Pancreas (tissue), 10 donors: ENCODE measurements at regions not wholly inside any gene's neighbourhood (a gene's known extent, or its start where the extent isn't known, plus 50 kb on each side); places are given as distances from the start of the nearest gene placed in this dataset.

Experiments used
- ATAC-seq, 4 donors: fragments of 200-7000 bp; cut with Tn5 transposase; one replicate each; pipeline versions ENCODE4 v1.8.0 to v1.9.1; 2020; ENCODE audit warnings: mild to moderate bottlenecking in 4 of 4, moderate library complexity in 4 of 4
- DNase-seq, 6 donors: peaks; one replicate each; pipeline ENCODE4 v3.0.0-alpha.2; 2020
- FAIRE-seq: peaks from 2 replicates; lab custom pipeline; 2012; peaks lifted over from hg19 to GRCh38; lab: Jason Lieb, UNC
- H3K27ac ChIP-seq, 4 donors: fragments of 200-600 bp; sonication (generic); 1 replicate in 3 of 4; 2 replicates in 1 of 4; pipeline versions ENCODE4 v1.5.0 to v1.8.0; 2020
- H3K27me3 ChIP-seq, 4 donors: fragments of 200-600 bp; one replicate each; pipeline ENCODE4 v1.8.0; 2021
- H3K36me3 ChIP-seq, 3 donors: fragments of 200-600 bp; sonication (generic) in 1 of 3; one replicate each; pipeline versions ENCODE4 v1.5.0 to v1.8.0; 2020 to 2021
- H3K4me1 ChIP-seq, 3 donors: fragments of 200-600 bp; one replicate each; pipeline ENCODE4 v1.8.0; 2021
- H3K4me3 ChIP-seq, 4 donors: fragments of 200-600 bp; sonication (generic) in 2 of 4; one replicate each; pipeline versions ENCODE4 v1.5.0 to v1.8.0; 2020 to 2021
- H3K9me3 ChIP-seq, 4 donors: fragments of 200-600 bp; one replicate each; pipeline ENCODE4 v1.8.0; 2021
- CTCF ChIP-seq, 4 donors: fragments of 200-600 bp; sonication (generic) in 3 of 4; IDR thresholded peaks; one replicate each; pipeline versions ENCODE4 v1.5.0 to v1.8.0; 2021; ENCODE audit warnings: antibody characterized with exemption in 4 of 4
- WGBS, 2 donors: extraction: QIAGEN DNeasy Blood & Tissue Kit; methylation state at CpG; one replicate each; pipeline ENCODE4 v1.1.7; 2013; 5-methylcytosine and 5-hydroxymethylcytosine counted together
- intact Hi-C, 3 donors: fragments of 100-400 bp; cut with DNase I; formaldehyde crosslinking; loops; one replicate each; pipeline versions ENCODE4 v1.11.1 to v1.14.2; 2022
- donor health status: healthy with polysubstance abuse.
- donor health status: DM: no; HTN: no; CAD: no; lungs with moderate emphysema.
- donor health status: DM: no; HTN: no; CAD: no.
- donor health status: control.
- donor health status: control.
- donor health status: Bipolar disorder and iron deficiency.
- donor health status: DM: yes; HTN: yes; CAD: no.
- donor health status: DM: no; HTN: no; CAD: no.
- donor health status: DM: no; HTN: no; CAD: no.
- donor health status: DM: yes; HTN: yes; CAD: no.

GRCh38 chr5:128637031-128637430, 99.0 kb upstream of the FBN2 start:
- FAIRE-seq (no peak), ATAC-seq (no peak)
- 63 to 79% methylated on average over 4 of the region's 4 CpGs for WGBS, 2 donors

GRCh38 chr5:128641861-128642260, 103.8 kb upstream of the FBN2 start:
- TF ChIP-seq CTCF (IDR thresholded peaks at IDR 0.05) = no peak
- H3K9me3 ChIP-seq = no peaks in the 10 kb centered on the region
- no peak overlapping the region for H3K4me3 ChIP-seq
- no peak for FAIRE-seq
- intact Hi-C loops = no loop called here
- no peaks in the 10 kb centered on the region for H3K27me3 ChIP-seq
- no peak for DNase-seq
- no peak overlapping the region for H3K27ac ChIP-seq
- H3K4me1 ChIP-seq = no peaks in the 10 kb centered on the region
- no peaks in the 10 kb centered on the region for H3K36me3 ChIP-seq
- WGBS, 2 donors = 78 to 92% methylated on average over 1 of the region's 1 CpG
- no peak for ATAC-seq

More at GRCh38 chr5:128637031-128637430, 99.0 kb upstream of the FBN2 start:
- Histone ChIP-seq H3K9me3 (no peaks in the 10 kb centered on the region), H3K27me3 (no peaks in the 10 kb centered on the region), H3K36me3 (no peaks in the 10 kb centered on the region), H3K4me1 (no peaks in the 10 kb centered on the region), H3K4me3 (no peak overlapping the region), H3K27ac (no peak overlapping the region)
- intact Hi-C loops = no loop called here
- no peak for DNase-seq
- no peak for TF ChIP-seq CTCF (IDR thresholded peaks at IDR 0.05)

- H3K36me3 ChIP-seq = no peaks in the 10 kb centered on the region
- intact Hi-C loops = no loop called here
- H3K27me3 ChIP-seq = no peaks in the 10 kb centered on the region
- no peak for TF ChIP-seq CTCF (IDR thresholded peaks at IDR 0.05)
- no peak overlapping the region for H3K27ac ChIP-seq
- H3K4me1 ChIP-seq = no peaks in the 10 kb centered on the region
- no peak for ATAC-seq
- WGBS, 2 donors = 43 to 46% methylated on average over 4 of the region's 4 CpGs
- DNase-seq = no peak
- no peak overlapping the region for H3K4me3 ChIP-seq
- FAIRE-seq = no peak
- H3K9me3 ChIP-seq = no peaks in the 10 kb centered on the region
Observed at GRCh38 chr5:128644863-128645262, 106.8 kb upstream of the FBN2 start.

GRCh38 chr5:128645581-128645980, 107.5 kb upstream of the FBN2 start:
- Histone ChIP-seq H3K4me3 (no peak overlapping the region), H3K36me3 (no peaks in the 10 kb centered on the region), H3K9me3 (no peaks in the 10 kb centered on the region), H3K27me3 (no peaks in the 10 kb centered on the region), H3K27ac (no peak overlapping the region), H3K4me1 (no peaks in the 10 kb centered on the region)
- ATAC-seq = no peak
- intact Hi-C loops = no loop called here
- no peak for DNase-seq
- FAIRE-seq = no peak
- TF ChIP-seq CTCF (IDR thresholded peaks at IDR 0.05) = no peak
- WGBS, 2 donors = 67 to 82% methylated on average over 1 of the region's 1 CpG

GRCh38 chr5:128646176-128646575, 108.1 kb upstream of the FBN2 start:
- Histone ChIP-seq H3K36me3 (no peaks in the 10 kb centered on the region), H3K9me3 (no peaks in the 10 kb centered on the region), H3K4me1 (no peaks in the 10 kb centered on the region), H3K27me3 (no peaks in the 10 kb centered on the region), H3K4me3 (no peak overlapping the region), H3K27ac (no peak overlapping the region)
- no peak for FAIRE-seq
- no peak for DNase-seq
- 63 to 82% methylated on average over 2 of the region's 2 CpGs for WGBS, 2 donors
- intact Hi-C loops = no loop called here
- no peak for ATAC-seq
- TF ChIP-seq CTCF (IDR thresholded peaks at IDR 0.05) = no peak
